ENCODE measurements at regions not wholly inside any gene's neighbourhood (a gene's known extent, or its start where the extent isn't known, plus 50 kb on each side); places are given as distances from the start of the nearest gene placed in this dataset.

DNA sequence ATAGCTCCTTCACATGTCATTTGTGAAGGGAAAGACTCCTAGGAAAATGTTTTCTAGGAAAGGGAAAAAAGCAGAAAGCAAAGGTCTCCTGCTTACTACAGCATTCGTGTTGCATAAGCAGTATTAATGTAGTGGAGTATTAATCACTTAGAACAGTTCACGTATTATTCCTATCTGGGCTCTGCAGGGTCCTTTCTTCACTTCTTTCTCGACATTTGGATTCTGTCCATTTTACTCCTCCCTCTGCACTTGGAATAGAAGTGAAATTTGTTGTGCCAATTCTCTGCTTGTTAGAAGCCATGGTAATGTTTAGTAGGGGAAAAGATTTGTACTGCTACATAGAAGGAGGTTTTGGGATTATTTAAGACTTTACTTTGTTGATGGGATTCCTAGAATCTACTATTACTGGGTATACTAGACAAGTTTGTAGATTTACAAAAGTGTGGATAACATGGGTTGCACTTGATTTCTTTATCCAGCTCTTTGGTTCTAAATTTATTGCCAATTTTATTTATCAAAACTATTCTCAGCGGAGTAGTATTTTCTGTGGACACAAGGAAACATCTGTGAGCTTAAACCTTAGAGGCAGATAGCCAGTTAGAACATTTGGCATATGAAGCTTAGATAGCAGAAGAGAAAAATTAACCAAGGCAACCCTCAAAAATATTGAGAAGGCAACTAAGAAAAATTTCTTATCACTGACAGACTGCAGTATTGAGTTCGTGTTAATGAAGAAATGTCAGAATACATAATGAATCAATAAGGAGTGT, 108.4 kb upstream of the ESR1 start:
- DNase-seq (ENCODE audit: low read depth, low spot score): no peak

DNA sequence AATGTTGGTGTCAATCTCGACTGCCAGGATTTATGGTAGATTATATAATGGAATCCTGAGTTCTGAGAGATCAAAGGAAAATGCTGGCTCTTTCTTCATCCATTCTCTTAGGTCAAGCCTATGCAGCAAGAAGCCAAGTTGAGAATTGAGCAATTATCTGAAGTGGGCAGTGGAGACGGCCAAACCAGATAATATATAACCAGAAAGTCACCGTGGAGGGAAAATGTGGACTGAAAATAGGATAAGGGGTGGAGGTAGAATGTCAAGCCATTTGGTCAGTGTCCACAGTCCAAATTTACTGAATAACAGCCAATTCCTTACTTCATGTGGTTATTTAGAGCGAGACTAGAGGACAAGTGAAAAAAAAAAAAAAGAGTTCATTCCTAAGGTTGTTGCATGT, 107.8 kb upstream of the ESR1 start:
- no peak for DNase-seq (ENCODE audit: low read depth, low spot score)
- no peak overlapping the region for H3K27ac ChIP-seq

More for the DNA sequence above, 108.4 kb upstream of the ESR1 start:
- no peak overlapping the region for H3K27ac ChIP-seq

DNA sequence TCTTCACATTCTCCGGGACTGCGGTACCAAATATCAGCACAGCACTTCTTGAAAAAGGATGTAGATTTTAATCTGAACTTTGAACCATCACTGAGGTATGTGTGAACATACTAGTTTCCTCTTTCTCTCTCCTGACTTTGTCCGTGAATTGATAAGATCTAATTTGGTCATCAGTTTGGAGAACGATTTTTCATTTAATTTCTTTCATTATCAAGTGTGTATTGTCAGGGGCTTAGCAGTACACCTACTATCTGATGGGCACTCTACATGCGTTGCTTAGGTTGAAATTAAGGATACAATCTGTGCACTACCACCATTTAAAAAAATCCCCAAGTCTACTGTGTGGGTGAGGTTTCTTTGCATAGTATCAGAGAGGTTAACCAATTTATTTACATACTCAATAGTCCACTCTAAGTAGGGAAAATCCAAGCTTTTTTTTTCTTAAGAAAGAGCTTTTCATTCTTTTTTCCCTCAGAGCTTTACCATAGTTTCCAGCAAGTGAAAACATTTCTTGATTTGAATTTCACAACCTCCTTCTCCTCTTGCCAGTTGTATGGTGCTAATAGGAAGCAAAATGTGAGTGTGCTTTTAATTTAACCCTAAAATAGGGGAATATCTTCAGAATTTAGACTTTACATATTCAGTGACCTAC, 105.4 kb upstream of the ESR1 start:
- no peak overlapping the region for H3K27ac ChIP-seq
- DNase-seq (ENCODE audit: low read depth, low spot score): no peak

DNA sequence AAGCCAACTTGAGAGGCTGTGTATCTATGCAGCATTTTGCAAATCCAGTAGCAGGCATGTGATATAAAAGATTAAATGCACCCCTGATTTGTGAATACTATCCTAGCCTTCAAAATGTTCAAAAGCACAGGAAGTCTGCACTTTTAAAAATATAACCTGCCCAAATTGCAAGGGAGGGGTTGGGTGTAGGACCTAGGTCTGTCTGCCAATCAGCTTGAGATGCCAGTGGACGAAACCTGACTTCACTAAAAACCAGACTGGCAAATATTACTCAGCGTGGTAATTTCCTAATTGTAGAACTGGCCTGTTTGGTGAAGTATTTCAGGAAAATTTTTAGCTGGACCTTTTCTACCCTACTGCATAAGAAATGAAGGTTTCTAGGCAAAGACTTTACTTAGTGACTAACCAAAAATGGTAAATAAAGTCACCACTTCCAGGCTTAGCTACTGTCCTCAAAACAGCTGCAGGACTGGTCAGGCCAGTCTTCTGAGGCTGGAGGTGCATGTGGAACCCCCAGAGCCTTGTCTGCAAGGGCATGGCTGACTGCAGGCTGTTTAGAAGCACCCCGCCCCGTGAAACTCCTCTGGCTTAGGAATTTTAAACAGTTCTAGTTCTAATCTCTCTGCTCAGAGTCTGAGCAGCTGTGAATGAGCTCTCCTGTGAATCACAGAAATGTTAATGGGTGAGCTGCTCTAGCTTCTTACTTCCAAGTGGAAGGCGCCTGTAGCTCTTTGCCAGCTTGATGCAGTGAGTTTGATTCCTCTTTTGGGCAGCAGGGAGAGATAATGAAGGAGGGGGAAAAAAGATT, 104.4 kb upstream of the ESR1 start:
- DNase-seq (ENCODE audit: low read depth, low spot score): peak; percentile 10
- H3K27ac ChIP-seq: no peak overlapping the region

DNA sequence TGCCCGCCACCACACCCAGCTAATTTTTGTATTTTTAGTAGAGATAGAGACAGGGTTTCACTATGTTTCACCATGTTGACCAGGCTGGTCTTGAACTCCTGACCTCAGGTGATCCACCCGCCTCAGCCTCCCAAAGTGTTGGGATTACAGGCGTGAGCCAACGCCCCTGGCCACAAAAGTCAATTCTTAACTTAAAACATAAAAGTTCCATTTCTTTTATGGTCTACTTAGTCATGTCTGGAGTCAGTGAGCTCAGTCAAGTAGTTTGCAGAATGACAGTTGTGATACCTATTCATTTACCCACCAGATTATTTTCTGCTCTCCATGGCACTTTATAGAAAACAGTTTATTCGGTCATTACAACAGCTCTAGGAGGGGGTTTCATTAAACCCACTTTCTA, 103.1 kb upstream of the ESR1 start:
- no peak overlapping the region for H3K27ac ChIP-seq
- no peak for DNase-seq (ENCODE audit: low read depth, low spot score)

DNA sequence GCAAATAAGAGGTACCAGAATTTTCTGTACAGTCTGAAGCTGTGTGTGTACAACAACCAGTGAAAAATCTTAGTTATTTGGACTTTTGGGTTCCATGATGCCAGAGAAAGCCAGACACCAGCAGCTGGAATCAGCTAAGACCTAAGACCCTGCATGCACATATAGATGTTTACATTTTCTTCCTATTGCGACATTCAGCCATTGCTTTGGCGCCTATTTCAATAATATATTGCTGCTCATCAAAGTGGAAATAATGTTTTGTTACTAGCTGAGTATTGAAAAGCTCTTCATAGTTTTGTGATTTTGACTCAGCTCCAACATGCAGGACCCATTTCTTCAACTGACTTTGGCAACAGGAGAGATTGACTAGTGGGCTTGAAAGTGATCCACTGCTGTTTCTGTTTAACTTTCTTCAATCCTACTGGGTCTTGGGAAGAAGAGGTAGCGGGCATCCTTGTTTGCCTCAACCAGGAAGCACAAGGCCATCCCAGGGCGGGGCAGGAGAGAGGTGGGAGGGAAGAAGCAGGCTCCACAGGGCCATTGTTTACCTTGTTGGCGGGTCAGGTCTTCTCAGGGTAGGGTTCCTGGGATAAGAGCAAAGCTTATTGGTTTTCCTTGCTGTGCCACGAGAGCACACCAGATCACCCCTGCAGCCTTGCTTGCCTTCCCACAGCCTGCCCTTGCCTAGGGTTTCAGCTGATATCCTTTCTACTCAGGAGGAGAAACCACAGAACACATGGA, 101.3 kb upstream of the ESR1 start:
- DNase-seq (ENCODE audit: low read depth, low spot score): no peak
- no peak overlapping the region for H3K27ac ChIP-seq

DNA sequence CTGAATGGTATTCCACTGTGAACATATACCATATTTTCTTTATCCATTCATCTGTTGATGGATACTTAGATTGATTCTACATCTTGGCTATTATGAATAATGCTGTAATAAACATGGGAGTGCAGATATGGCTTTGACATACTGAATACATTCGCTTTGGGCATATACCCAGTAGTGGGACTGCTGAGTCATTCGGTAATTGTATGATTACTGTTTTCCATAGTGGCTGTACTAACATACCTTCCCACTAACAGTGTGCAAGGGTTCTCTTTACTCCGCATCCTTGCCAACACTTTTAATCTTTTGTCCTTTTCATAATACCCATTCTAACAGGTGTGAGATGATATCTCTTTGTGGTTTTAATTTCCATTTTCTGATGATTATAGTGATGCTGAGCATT, 98.2 kb upstream of the ESR1 start:
- H3K27ac ChIP-seq: no peak overlapping the region
- no peak for DNase-seq (ENCODE audit: low read depth, low spot score)

GRCh38 chr6:151716526-151716932, 91.0 kb upstream of the ESR1 start:
- no peak overlapping the region for H3K27ac ChIP-seq
- no peak for DNase-seq (ENCODE audit: low read depth, low spot score)

- DNase-seq (ENCODE audit: low read depth, low spot score): no peak
- H3K27ac ChIP-seq: no peak overlapping the region
Measured at GRCh38 chr6:151719070-151719469, 88.4 kb upstream of the ESR1 start.

DNA sequence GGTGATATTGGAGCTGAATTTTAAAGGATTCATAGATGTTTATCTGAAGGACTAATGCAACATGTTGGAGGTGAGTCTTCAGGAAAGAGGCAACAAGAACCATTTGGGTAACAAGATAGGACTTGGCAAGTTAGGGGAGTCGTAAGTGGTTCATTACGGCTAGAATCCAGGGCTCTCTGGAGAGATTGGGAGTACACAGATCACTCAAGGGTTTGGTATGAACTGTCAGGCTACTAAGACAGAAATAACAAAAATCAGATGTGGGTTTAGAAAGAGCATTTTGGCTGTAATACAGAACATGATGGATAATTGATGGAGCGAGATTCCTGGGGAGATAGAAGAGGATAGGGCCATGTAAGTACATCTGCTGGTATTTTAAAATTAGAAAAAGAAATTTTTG, 86.3 kb upstream of the ESR1 start:
- H3K27ac ChIP-seq: no peak overlapping the region
- DNase-seq (ENCODE audit: low read depth, low spot score): no peak

DNA sequence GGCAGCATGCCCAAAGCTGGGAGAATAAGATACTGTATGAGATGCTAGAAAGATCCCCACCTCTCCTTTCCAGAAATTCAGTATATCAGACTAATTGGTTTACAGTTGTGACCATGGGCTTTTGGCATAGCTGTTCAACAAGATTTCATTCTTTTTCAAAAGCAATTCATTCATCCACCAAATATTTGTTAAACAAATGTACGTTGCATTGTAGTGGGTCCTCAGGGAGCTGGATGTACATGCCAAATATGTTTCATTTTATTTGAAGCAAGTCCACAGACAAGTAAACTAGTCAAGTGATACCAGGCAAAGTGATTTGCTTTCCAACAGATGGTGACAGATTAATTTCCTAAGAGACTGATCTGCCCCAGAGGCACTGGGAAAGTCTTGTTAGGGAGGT, 85.8 kb upstream of the ESR1 start:
- no peak for DNase-seq (ENCODE audit: low read depth, low spot score)
- no peak overlapping the region for H3K27ac ChIP-seq

GRCh38 chr6:151722342-151722741, 85.1 kb upstream of the ESR1 start:
- no peak overlapping the region for H3K27ac ChIP-seq
- no peak for DNase-seq (ENCODE audit: low read depth, low spot score)

GRCh38 chr6:151723152-151723551, 84.3 kb upstream of the ESR1 start:
- no peak overlapping the region for H3K27ac ChIP-seq
- no peak for DNase-seq (ENCODE audit: low read depth, low spot score)

DNA sequence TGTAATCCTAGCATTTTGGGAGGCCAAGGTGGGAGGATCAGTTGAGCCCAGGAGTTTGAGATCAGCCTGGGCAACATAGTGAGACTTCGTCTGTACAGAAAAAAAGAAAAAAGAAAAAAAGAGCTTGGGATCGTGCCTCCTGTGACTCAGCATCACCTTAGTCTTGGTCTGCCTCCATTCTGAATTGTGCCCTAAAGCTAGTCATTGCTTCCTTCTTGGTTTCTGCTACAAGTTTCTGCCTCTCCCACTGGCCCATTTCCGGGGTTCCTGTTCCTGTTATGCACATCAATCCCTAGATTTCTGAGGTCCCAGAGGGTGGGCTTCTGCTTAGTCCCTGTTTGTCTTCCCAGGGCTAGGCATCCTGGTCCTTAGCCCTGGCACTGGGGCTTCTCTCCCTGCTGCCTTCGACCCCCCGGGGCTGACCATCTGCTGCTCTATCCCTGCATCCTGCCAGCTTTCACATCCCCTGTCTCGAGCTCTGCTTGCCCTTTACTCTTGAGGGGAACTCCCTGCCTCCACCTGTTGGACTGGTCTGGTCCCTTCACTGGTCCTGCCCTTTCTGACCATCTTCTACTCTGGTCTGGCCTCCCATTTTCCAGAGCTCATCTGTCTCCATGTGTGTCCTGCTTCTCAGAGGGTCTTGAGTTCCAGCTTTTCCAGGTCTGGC, 77.5 kb upstream of the ESR1 start:
- no peak for DNase-seq (ENCODE audit: low read depth, low spot score)
- no peak overlapping the region for H3K27ac ChIP-seq

DNA sequence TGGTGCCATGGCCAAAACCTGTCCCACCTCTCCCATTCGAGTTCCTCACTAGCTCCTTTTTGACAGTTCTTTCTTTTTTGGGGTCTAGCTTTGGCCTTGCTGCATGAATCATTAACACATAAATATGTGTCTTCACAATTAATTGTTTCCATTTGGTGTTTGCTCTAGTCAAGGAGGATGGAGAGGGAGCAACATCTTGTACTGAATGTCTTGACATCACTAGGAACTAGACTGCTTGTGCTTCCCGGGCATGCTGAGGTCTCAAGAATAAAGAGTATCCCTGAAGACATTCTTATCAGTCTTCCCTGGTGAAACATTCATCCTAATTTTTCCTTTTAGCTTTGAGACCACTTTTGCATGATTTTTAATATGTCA, 77.0 kb upstream of the ESR1 start:
- H3K27ac ChIP-seq: no peak overlapping the region
- no peak for DNase-seq (ENCODE audit: low read depth, low spot score)

- no peak for DNase-seq (ENCODE audit: low read depth, low spot score)
- H3K27ac ChIP-seq: no peak overlapping the region
Measured at GRCh38 chr6:151731313-151731712, 76.2 kb upstream of the ESR1 start.

GRCh38 chr6:151733680-151734320, 73.7 kb upstream of the ESR1 start:
- no peak overlapping the region for H3K27ac ChIP-seq
- no peak for DNase-seq (ENCODE audit: low read depth, low spot score)

- H3K27ac ChIP-seq: no peak overlapping the region
- no peak for DNase-seq (ENCODE audit: low read depth, low spot score)
Measured at GRCh38 chr6:151738267-151738666, 69.2 kb upstream of the ESR1 start.

GRCh38 chr6:151738960-151739359, 68.5 kb upstream of the ESR1 start:
- H3K27ac ChIP-seq: no peak overlapping the region
- no peak for DNase-seq (ENCODE audit: low read depth, low spot score)

DNA sequence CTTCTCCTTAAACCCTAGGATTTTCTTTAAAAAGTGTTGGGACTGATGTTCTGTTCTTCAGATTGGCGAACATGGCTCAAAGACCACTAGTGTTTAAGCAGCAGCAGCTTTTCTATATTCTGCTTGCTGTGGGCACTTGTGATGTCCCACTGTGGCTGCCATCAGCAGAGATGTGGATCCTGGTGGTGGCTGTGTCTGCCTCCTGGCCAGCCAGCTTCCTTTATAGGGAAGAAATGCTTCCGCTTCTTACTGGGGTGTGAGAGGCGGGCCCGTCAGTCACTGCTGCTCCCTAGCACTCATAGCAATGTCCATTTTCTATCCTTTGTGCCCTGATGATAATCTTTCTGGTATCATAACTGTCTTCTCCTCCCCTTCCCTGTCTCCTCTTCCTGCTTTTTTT, 66.7 kb upstream of the ESR1 start:
- no peak for DNase-seq (ENCODE audit: low read depth, low spot score)
- H3K27ac ChIP-seq: no peak overlapping the region
